NCI-H187 treated with DMSO at 0.1 percent for 48 hours (cell line): ENCODE measurements at regions not wholly inside any gene's neighbourhood (a gene's known extent, or its start where the extent isn't known, plus 50 kb on each side); places are given as distances from the start of the nearest gene placed in this dataset.
"Not testable (repeated sequence)": the region's sequence is repeated elsewhere in the genome, so short reads cannot be mapped to it uniquely, and the experiment has no call there.

ENCODE experiments used
- DNase-seq: peaks from one replicate; lab custom pipeline; 2025; lab: John Stamatoyannopoulos, UW

DNA sequence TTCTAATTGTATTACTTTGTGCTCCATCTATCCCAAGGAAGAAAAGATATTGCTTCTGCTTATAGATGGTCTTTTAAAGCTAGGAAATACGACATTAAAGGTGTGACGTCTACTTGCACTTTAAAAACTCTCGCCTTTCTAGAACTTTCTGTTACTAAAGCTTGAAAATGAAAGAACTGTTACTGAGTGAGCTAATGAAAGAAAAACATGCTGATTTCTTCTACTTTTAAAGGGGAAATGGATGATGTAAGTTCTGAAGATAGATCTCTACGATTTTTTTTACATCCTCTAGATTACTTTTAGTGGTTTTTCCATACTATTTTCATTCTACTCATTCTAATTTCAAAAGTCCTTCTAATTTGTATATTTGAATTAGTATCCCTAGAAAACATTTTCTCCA lies 387.5 kb downstream of the USP25 start:
- no peak for DNase-seq

DNA sequence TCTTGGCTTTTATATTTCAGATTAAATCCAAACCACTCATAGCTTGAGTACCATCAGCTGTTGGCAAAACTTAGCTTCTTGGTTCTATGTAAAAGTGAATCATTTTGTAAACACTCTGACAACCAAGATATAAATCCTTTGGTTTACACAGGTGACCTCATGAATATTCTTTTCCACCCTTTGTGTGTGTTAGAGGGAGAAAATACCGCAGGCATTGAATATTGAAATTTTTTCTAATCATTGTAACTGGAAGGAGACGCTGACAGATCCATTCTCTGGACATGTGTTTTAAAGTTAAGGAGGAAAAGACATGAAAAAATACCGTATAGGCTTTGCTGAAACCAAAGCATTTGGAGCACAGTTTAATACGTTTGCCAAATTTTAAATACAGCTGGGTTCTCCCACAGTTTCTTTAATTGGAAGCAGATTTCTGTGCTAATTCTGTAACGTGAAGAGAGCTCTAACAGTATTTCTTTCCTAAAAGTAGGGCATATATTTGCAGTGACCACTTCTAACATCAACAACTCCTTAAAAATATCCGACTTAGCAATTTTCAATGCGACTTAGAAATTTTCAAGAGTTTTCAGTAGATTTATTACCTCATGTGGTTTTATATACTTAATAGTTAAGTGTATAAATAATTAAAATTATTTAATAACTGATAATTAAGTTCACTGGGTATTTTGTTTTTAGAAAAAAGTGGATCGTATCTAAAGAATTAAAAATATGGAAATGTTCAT lies 388.2 kb downstream of the USP25 start:
- no peak for DNase-seq

DNA sequence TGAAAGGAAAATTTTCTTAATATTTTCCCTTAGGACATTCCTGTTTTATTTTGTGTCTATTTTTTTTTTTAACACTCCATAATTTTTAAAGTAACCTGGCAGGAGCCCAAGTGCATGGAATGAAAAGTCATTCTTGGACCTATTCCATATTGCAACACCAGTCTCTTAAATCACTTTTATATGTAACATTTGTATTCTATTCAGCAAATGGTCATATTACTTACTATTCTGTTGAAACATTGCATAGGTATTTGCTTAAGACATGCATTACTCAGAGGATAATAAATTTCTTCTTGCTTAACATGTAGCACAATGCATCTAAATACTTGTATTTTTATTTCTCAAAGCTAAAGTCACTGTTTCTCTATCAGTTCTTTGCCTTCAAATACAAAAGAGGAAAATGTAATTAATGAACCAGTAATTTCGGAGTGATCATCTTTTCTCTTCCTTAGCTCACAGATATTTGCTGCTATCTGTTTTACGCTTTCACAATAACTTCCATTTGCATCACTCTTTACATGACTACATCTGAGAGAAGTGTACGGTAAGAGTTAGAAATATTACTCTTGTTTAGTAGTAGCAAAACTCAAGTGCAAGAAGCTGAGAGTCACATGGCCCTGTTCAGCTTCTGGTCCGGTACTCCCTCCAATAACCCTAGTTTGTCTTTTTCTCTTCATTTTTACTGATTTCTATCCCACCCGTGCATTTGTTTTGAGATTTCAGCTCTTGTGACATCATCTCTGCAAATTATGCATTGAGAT lies 394.8 kb downstream of the USP25 start:
- DNase-seq: no peak

DNA sequence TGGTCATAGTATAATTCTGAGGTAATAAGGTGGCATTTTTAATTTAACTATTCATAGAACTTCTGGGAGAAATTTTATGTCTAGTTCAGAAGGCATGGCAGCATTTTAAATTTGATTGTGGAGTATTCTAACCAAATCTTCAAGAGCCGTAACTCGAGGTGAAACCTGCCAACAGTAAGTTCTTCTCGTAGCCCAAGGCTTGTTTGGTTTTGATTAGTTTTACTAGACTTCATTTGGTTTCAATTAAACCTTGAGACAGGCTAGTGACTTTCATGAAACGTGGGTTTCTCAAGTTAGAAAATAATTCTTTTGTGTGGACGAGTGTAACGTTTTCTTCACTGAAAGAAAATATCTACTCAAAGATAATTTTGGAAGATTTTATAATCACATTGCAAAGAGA lies 395.5 kb downstream of the USP25 start:
- no peak for DNase-seq

- not testable (repeated sequence) for DNase-seq
These were observed 402.7 kb downstream of the USP25 start for GRCh38 chr21:16132453-16132852.

DNA sequence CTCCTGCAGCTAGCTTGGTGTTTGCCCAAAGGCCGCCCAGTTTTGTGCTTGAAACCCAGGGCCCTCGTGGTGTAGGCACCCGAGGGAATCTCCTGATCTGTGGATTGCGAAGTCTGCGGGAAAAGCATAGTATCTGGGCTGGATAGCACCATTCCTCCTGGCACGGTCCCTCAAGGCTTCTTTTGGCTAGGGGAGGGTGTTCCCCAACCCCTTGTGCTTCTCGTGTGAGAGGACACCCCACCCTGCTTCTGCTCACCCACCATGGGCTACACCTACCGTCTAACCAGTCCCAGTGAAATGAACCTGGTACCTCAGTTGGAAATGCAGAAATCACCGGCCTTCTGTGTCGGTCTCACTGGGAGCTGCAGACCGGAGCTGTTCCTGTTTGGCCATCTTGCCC lies 403.5 kb downstream of the USP25 start:
- DNase-seq: no peak

GRCh38 chr21:16134134-16134533 lies 404.4 kb downstream of the USP25 start:
- no peak for DNase-seq

DNA sequence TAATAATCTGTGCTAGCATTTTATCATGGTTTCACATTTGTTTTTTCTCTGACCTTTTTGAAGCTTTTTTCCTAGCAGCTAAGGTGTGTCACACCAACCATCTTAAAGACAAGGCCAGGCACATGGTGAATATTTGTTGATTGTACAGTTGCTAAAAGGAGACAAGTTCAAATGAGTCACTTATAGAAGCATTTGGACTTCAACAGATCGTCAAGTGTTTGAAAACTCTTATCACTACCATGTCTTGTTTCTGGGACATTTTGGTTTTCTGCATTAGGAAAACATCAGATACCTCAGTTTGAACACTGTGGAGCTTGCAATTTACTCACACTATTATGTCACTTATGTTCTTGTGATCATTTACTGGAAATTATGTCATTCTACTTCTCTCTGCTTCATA lies 407.3 kb downstream of the USP25 start:
- DNase-seq: no peak

DNA sequence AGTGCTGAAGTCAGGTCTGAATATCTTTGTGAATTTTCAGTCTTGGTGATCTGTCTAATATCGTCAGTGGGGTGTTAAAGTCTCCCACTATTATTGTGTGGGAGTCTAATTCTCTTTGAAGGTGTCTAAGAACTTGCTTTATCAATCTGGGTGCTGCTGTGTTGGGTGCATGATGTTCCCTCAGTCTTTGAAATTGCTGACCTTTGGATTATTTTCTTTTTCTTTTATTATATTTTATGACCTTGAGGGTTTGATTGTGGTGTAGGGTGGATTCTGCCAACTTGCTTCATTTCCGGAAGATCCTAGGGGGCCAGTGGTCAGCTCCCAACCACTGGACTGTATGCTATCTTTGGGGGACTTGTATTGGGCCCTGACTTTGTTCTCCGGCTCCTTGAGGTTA lies 415.3 kb downstream of the USP25 start:
- DNase-seq: no peak

GRCh38 chr21:16145479-16145878 lies 415.7 kb downstream of the USP25 start:
- no peak for DNase-seq

- DNase-seq: no peak
These were observed 424.5 kb downstream of the USP25 start for GRCh38 chr21:16154321-16154720.

DNA sequence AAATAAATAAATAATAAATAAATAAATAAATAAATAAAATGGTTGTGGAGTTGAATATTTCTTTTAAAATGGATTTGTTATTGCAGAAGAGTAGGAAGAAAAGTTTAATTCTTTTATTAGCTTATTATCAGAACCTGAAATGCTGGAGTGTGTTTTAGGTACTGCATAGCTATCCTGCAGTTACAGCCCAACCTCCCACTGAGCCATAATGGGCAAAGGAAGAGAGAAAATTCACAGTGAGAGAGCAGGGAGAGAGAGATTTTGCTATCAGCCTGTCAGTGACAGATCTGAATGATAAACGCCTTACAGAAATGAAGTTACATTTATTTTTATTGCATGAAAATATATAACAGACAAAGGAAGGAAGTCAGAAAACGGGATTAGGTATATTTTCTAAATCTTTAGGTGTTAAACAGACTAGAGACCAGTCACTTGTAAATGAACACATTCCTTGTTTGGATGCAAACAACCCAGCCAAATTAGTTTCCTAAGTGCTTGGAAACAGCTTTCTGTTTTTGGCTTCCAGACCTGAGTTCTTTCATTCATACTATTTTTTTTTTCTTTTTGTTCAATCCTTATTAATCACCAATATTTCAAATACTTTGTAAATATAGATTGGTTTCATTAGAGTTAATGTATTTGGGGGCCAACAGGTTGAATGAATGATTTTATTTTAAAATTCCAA lies 425.3 kb downstream of the USP25 start:
- no peak for DNase-seq

GRCh38 chr21:16156841-16157489 lies 427.2 kb downstream of the USP25 start:
- DNase-seq: no peak

- no peak for DNase-seq
These were observed 429.6 kb downstream of the USP25 start for GRCh38 chr21:16159213-16159970.

GRCh38 chr21:16159971-16160350 lies 430.2 kb downstream of the USP25 start:
- no peak for DNase-seq

- DNase-seq: no peak
These were observed 433.2 kb downstream of the USP25 start for GRCh38 chr21:16162953-16163352.

GRCh38 chr21:16169102-16169511 lies 439.3 kb downstream of the USP25 start:
- DNase-seq: no peak

DNA sequence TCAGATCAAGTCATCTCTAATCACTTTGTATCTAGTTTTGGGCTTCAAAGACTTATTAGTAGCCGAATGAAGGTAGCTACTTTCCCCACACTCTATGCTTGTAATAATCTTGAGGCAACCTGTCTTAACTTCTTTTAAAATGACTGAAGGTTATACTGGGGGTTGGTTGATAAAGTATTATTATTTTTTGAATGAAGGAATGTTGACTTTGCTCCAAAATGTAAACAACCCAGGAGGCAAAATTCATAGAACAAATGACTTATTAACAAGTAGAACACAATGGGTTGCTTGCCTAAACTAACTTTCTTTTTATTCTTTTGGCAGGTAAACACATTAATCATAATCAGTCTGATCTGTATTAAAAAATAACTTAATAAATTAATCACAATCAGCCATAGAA lies 440.0 kb downstream of the USP25 start:
- DNase-seq: no peak

DNA sequence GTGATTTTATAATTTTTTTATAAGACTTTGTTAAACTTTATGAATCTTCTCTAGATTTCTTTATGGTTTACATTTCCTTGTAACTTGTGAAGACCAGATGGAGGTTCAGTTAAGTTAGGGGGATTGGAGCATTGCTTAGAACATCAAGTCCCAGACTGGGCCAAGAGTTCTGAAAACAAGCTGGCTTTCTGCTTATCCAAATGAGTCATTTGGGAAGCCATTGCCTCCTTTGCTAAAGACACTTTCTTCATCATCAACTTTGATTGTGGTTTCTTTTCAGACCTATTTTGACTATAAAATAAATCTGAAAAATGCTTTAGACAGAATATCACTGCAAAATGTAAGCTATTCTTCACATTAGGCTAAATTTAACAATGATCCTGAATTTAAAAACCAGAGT lies 446.8 kb downstream of the USP25 start:
- DNase-seq: no peak

DNA sequence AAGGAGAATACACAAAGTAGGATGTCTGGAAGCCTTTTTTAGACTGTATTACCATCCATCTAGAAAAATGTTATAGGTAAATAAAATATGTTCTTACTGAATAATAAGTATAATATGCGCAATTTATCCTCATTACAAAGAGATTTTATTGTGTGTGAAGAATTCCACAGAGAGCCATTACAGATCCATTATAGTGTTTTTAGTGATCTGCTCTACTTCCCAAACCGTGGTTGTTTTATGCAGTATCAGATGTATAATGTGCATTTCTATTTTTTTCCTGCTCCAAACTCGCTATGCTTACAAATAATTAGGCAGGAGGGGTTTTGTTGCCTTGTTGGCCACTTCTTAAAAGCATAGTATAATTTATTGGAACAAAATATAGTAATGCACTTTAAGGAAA lies 447.8 kb downstream of the USP25 start:
- no peak for DNase-seq

DNA sequence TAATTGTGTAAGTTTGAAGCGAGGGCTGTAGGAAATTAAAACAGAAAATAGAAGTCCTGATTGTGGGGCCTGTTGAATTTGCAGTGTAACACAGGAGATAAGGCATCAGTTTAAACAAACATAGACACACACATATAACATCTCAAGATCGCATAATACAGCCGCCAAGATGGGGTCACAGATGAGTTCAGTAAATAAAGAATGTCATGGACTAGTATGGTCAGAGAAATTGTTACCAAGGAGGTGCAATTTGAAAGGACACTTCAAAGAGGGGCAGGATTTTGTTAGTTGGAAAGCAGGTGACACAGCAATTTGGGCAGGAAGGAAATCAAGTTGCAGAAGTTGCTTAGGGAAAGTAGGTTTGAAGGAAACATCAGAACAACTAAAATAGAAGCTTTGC lies 450.0 kb downstream of the USP25 start:
- no peak for DNase-seq

DNA sequence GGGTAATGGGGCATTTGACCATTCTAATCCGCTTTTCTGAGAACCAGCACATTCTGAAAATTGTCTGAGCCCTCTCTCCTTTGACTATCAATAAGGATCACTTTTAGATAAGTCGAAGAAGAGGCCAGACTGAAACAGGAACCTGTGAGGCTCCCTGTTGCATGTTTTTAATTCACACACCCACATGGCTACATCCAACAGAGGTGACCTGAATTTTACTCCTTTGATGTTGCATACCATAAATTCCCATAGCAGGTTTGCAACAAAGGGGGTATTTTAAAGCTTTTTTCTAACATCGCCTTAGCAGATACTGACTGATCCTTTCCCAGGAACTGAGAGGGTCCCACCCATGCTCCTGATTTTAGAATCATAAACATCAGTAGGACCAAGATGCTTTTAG lies 450.8 kb downstream of the USP25 start:
- no peak for DNase-seq
